HepG2 (cell line): ENCODE measurements at regions not wholly inside any gene's neighbourhood (a gene's known extent, or its start where the extent isn't known, plus 50 kb on each side); places are given as distances from the start of the nearest gene placed in this dataset.

Experiments
- ATAC-seq: fragments of 200-7000 bp; cut with Tn5 transposase; 3 replicates; pipeline ENCODE4 v1.9.1; 2020; ENCODE audit warnings: mild to moderate bottlenecking, moderate library complexity
- BruUV-seq: library from RNA; stranded (reverse); fragments of 400-500 nt; replicated peaks from 2 replicates; lab custom pipeline; 2021; lab: Mats Ljungman, UMichigan
- CTCF ChIA-PET: fragments of 300-600 bp; formaldehyde crosslinking; extraction: SDS; loops from one replicate; lab custom pipeline; 2021; ENCODE audit warnings: low total read pairs, inconsistent platforms, low intra/inter-chr PET ratio; lab: Yijun Ruan, JAX
- POLR2A ChIA-PET: fragments of 350-600 bp; sonication (Branson Sonifier 250); formaldehyde crosslinking; loops from one replicate; lab custom pipeline; 2020; ENCODE audit warnings: antibody characterized with exemption, inconsistent platforms; lab: Yijun Ruan, JAX
- DNase-seq: peaks from one replicate; pipeline ENCODE4 v3.0.0-alpha.2; 2015; ENCODE audit warnings: low spot score
- FAIRE-seq: peaks from 3 replicates; lab custom pipeline; 2011; peaks lifted over from hg19 to GRCh38; lab: Jason Lieb, UNC
- H2AFZ ChIP-seq: one replicate; pipeline ENCODE4 v1.6.1; 2011; ENCODE audit warnings: low read length, inconsistent platforms
- H3K27ac ChIP-seq: fragments of 300-600 bp; 3 replicates; pipeline ENCODE4 v1.8.0; 2011; ENCODE audit warnings: mixed run types, mild to moderate bottlenecking, mixed read lengths, low read length, inconsistent platforms; ENCODE audit not compliant: insufficient read depth; ENCODE audit errors: extremely low read length
- H3K27me3 ChIP-seq, 2 experiments: fragments of 200-600 bp in 1 of 2; 2 replicates in 1 of 2; 3 replicates in 1 of 2; pipeline versions ENCODE4 v1.6.0 to v1.8.0; 2011; ENCODE audit warnings: low read length in 2 of 2, mild to moderate bottlenecking in 2 of 2, moderate library complexity in 2 of 2, inconsistent platforms in 1 of 2; ENCODE audit not compliant: insufficient read depth in 2 of 2, control insufficient read depth in 1 of 2
- H3K36me3 ChIP-seq, 2 experiments: fragments of 200-600 bp in 1 of 2; replicated peaks in 1 of 2; 2 replicates in 1 of 2; 3 replicates in 1 of 2; pipeline versions ENCODE4 v1.5.1 to v1.8.0; 2011; ENCODE audit warnings: low read length in 2 of 2, inconsistent platforms in 1 of 2; ENCODE audit not compliant: insufficient read depth in 2 of 2, control insufficient read depth in 1 of 2
- H3K4me1 ChIP-seq: 2 replicates; pipeline ENCODE4 v1.5.1; 2012; ENCODE audit warnings: low read length, inconsistent platforms; ENCODE audit not compliant: insufficient read depth
- H3K4me2 ChIP-seq: 2 replicates; pipeline ENCODE4 v1.6.0; 2011; ENCODE audit warnings: low read depth, low read length, inconsistent platforms
- H3K4me3 ChIP-seq, 3 experiments: fragments of 200-600 bp in 1 of 3; sonication (generic), shearing (Covaris generic) in 1 of 3; replicated peaks in 1 of 3; 2 replicates each; pipeline ENCODE4 v1.5.1; 2011 to 2016; ENCODE audit warnings: low read length in 3 of 3, inconsistent platforms in 2 of 3, low read depth in 2 of 3, mild to moderate bottlenecking in 2 of 3, control low read depth in 1 of 3, mixed read lengths in 1 of 3; ENCODE audit not compliant: insufficient read depth in 1 of 3
- H3K79me2 ChIP-seq: one replicate; pipeline ENCODE4 v1.6.1; 2011; ENCODE audit warnings: low read length, inconsistent platforms; ENCODE audit not compliant: insufficient read depth
- H3K9ac ChIP-seq: 2 replicates; pipeline ENCODE4 v1.6.0; 2011; ENCODE audit warnings: mild to moderate bottlenecking, low read depth, low read length, inconsistent platforms; ENCODE audit not compliant: insufficient read depth
- H3K9me3 ChIP-seq: 2 replicates; pipeline ENCODE4 v1.5.1; 2012; ENCODE audit warnings: mild to moderate bottlenecking, low read length
- H4K20me1 ChIP-seq: 2 replicates; pipeline ENCODE4 v1.6.0; 2011; ENCODE audit warnings: inconsistent platforms, mild to moderate bottlenecking, low read length, moderate library complexity; ENCODE audit not compliant: insufficient read depth
- AHR ChIP-seq: IDR thresholded peaks from 2 replicates; pipeline ENCODE4 v1.6.1; 2018; ENCODE audit warnings: missing genetic modification reagents, missing compliant biosample characterization
- ATAD3A ChIP-seq: sonication (generic); formaldehyde crosslinking; IDR thresholded peaks from 2 replicates; pipeline ENCODE4 v1.4.0; 2020; ENCODE audit warnings: missing genetic modification reagents
- ZMAT3 ChIP-seq: sonication (generic); formaldehyde crosslinking; conservative IDR thresholded peaks from 2 replicates; pipeline ENCODE4 v1.7.0; 2021; ENCODE audit warnings: missing genetic modification reagents
- ZNF367 ChIP-seq: sonication (generic); formaldehyde crosslinking; IDR thresholded peaks from 2 replicates; pipeline ENCODE4 v1.4.0; 2020; ENCODE audit warnings: missing genetic modification reagents, borderline replicate concordance
- WGBS: methylation state at CpG from one replicate; pipeline ENCODE4 v1.1.6; 2017; ENCODE audit warnings: low lambda C conversion rate; 5-methylcytosine and 5-hydroxymethylcytosine counted together
- in situ Hi-C: cut with HindIII; loops from 2 replicates; pipeline ENCODE4 v1.10.0; 2017; ENCODE audit warnings: low pct_unique_long_range_greater_than_20kb; ENCODE audit not compliant: extremely low pct_ligation_motif_present
- intact Hi-C: fragments of 100-400 bp; cut with micrococcal nuclease; formaldehyde crosslinking; loops from one replicate; pipeline ENCODE4 v1.10.0; 2022; ENCODE audit not compliant: unreplicated experiment

- Histone ChIP-seq H2AFZ (no peak overlapping the region), H3K4me1 (no peaks in the 10 kb centered on the region), H4K20me1 (no peaks in the 10 kb centered on the region), H3K9me3 (peaks cover 87% of the 10 kb centered on the region), H3K9ac (no peak overlapping the region), H3K27me3 (no peaks in the 10 kb centered on the region), H3K4me3 (no peak overlapping the region), H3K27ac (no peak overlapping the region), H3K36me3 (no peaks in the 10 kb centered on the region), H3K79me2 (no peaks in the 10 kb centered on the region), H3K4me2 (no peak overlapping the region)
- 3% methylated on average over 2 of the region's 2 CpGs for WGBS
- no TSS peak for BruUV-seq
- FAIRE-seq: no peak
- TF ChIP-seq ZMAT3 (CRISPR knock-in tag): no peak
- TF ChIP-seq AHR (CRISPR knock-in tag): no peak
- no peak for TF ChIP-seq ZNF367 (CRISPR knock-in tag)
- no peak for ATAC-seq
- in situ Hi-C loops: no loop called here
- ChIA-PET POLR2A (no interaction called here), CTCF (no interaction called here)
- DNase-seq: no peak
- intact Hi-C loops: no loop called here
Observed at GRCh38 chr2:123906361-123906760, 118.7 kb upstream of the CNTNAP5 start.

- WGBS: 0% methylated on average over 2 of the region's 2 CpGs
- in situ Hi-C loops (no loop called here), intact Hi-C loops (no loop called here)
- CTCF ChIA-PET: no interaction called here
- no TSS peak for BruUV-seq
- Histone ChIP-seq H3K4me3 (no peak overlapping the region), H4K20me1 (no peaks in the 10 kb centered on the region), H3K27me3 (no peaks in the 10 kb centered on the region), H3K4me2 (no peak overlapping the region), H3K9ac (no peak overlapping the region), H3K79me2 (no peaks in the 10 kb centered on the region), H3K27ac (no peak overlapping the region), H2AFZ (no peak overlapping the region), H3K36me3 (no peaks in the 10 kb centered on the region), H3K4me1 (no peaks in the 10 kb centered on the region), H3K9me3 (peaks cover 87% of the 10 kb centered on the region)
- no peak for DNase-seq
- no peak for ATAC-seq
- no peak for FAIRE-seq
- TF ChIP-seq ATAD3A (CRISPR knock-in tag): no peak
- POLR2A ChIA-PET: no interaction called here
Observed at GRCh38 chr2:123908522-123908921, 116.6 kb upstream of the CNTNAP5 start.
